GDM1 (cell line): ENCODE measurements at regions not wholly inside any gene's neighbourhood (a gene's known extent, or its start where the extent isn't known, plus 50 kb on each side); places are given as distances from the start of the nearest gene placed in this dataset.

Source experiments
- DNase-seq: peaks from one replicate; lab custom pipeline; 2025; lab: John Stamatoyannopoulos, UW

- DNase-seq: no peak
Measured at GRCh38 chr5:124644582-124644981, 101.9 kb downstream of the ZNF608 start.

- DNase-seq: no peak
Measured at GRCh38 chr5:124644138-124644537, 102.3 kb downstream of the ZNF608 start.

- no peak for DNase-seq
Measured at GRCh38 chr5:124643336-124643735, 103.1 kb downstream of the ZNF608 start.

GRCh38 chr5:124642151-124642550, 104.3 kb downstream of the ZNF608 start:
- DNase-seq: no peak

- DNase-seq: no peak
Measured at GRCh38 chr5:124641154-124641792, 105.2 kb downstream of the ZNF608 start.

- no peak for DNase-seq
Measured at GRCh38 chr5:124639095-124639665, 107.3 kb downstream of the ZNF608 start.

- no peak for DNase-seq
Measured at GRCh38 chr5:124637011-124637410, 109.4 kb downstream of the ZNF608 start.

GRCh38 chr5:124634741-124635323, 111.6 kb downstream of the ZNF608 start:
- no peak for DNase-seq

GRCh38 chr5:124634228-124634739, 112.2 kb downstream of the ZNF608 start:
- no peak for DNase-seq

- DNase-seq: no peak
Measured at GRCh38 chr5:124633209-124633608, 113.2 kb downstream of the ZNF608 start.

GRCh38 chr5:124631874-124632550, 114.4 kb downstream of the ZNF608 start:
- DNase-seq: no peak

- no peak for DNase-seq
Measured at GRCh38 chr5:124630767-124631704, 115.4 kb downstream of the ZNF608 start.

GRCh38 chr5:124628721-124629596, 117.5 kb downstream of the ZNF608 start:
- no peak for DNase-seq

- no peak for DNase-seq
Measured at GRCh38 chr5:124627815-124628595, 118.4 kb downstream of the ZNF608 start.

- DNase-seq: no peak
Measured at GRCh38 chr5:124626053-124626452, 120.4 kb downstream of the ZNF608 start.

- DNase-seq: no peak
Measured at GRCh38 chr5:124623265-124623664, 123.2 kb downstream of the ZNF608 start.

GRCh38 chr5:124622851-124623250, 123.6 kb downstream of the ZNF608 start:
- no peak for DNase-seq

- DNase-seq: no peak
Measured at GRCh38 chr5:124621279-124621678, 125.2 kb downstream of the ZNF608 start.

- DNase-seq: no peak
Measured at GRCh38 chr5:124620743-124621142, 125.7 kb downstream of the ZNF608 start.

GRCh38 chr5:124619121-124619520, 127.3 kb downstream of the ZNF608 start:
- DNase-seq: no peak
